Vagina (tissue), 2 donors: ENCODE measurements at regions not wholly inside any gene's neighbourhood (a gene's known extent, or its start where the extent isn't known, plus 50 kb on each side); places are given as distances from the start of the nearest gene placed in this dataset.

Source experiments
- CTCF ChIP-seq, 3 experiments: fragments of 450-650 bp in 2 of 3; fragments of 200-600 bp in 1 of 3; sonication (generic) in 1 of 3; IDR thresholded peaks; one replicate each; pipeline ENCODE4 v1.5.1; 2017 to 2019; ENCODE audit warnings: antibody characterized with exemption in 3 of 3, mild to moderate bottlenecking in 2 of 3, moderate library complexity in 2 of 3
- POLR2A ChIP-seq, 2 donors: fragments of 450-650 bp; IDR thresholded peaks; one replicate each; pipeline ENCODE4 v1.6.1; 2017; ENCODE audit warnings: antibody characterized with exemption in 2 of 2, mild to moderate bottlenecking in 2 of 2, moderate library complexity in 2 of 2

GRCh38 chr7:41889472-41889871 lies 186.6 kb upstream of the INHBA start:
- TF ChIP-seq POLR2A (IDR thresholded peaks at IDR 0.05), result no peak
- no peak for TF ChIP-seq CTCF (IDR thresholded peaks at IDR 0.05)
